HG03571 (cell line): ENCODE measurements at regions not wholly inside any gene's neighbourhood (a gene's known extent, or its start where the extent isn't known, plus 50 kb on each side); places are given as distances from the start of the nearest gene placed in this dataset.

Source experiments
- ATAC-seq: cut with Tn5 transposase; IDR thresholded peaks from one replicate; pipeline ENCODE4 v1.9.1; 2021; ENCODE audit not compliant: unreplicated experiment

- no peak for ATAC-seq
Observed at GRCh38 chr22:49642331-49642730, 185.3 kb downstream of the BRD1 start.

DNA sequence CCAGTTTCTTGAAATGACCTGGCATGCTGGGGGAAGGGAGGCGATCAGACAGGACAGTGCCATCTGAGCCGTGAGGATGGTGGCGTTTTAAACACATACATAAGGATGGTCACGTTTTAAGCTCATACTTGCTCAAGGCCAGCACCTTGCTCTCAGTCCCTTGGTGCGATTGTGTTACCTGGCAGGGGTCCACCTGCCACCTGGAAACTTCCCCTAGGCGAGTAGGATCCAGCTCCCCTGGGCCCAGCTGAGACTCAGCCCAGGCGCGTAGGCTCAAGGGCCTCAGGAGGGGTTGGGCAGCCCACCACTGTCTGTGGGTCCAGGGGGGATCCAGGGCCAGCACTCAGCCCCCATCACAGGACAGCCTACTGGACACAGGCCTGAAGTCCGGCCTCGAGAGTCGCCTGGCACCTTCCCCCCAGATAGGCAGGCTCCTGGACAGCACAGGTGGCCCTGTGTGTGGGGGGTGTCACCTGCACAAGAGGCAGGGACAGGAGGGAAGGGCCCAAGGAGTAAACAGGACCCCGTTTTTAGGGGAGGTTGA lies 185.8 kb downstream of the BRD1 start:
- no peak for ATAC-seq

DNA sequence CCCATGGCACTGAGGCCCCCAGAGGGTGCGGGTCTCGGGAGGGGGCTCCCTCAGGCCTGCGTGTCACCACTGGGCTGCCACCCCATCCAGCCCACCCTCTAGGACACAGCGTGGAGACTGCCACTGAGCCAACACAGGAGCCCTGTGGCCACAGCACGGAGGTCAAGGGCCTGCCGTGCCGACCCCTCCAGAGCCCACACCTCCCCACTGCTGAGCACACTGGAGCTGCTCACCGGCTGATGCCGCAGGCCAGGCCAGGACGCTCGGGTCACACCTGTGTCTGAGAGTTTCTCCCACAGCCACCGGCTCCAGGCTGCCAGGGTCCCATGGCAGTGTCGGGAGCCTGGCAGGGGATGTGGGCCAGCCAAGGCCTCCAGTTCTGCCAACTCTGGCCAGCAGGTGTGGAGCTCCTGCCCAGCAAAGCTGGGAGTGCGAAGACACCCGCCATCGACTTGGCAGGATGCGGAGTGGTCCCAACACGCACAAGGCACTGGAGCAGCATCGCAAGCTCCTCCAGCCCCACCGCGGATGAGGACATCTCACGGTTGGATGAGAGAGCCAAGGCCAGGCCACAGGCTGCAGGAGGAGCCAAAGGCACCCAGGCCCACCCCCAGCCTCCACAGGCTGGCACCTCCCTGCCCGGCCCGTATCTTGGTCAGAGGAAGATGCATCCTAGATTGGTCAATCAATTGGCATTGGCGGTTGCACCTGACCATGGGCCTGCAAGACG lies 187.1 kb downstream of the BRD1 start:
- no peak for ATAC-seq

DNA sequence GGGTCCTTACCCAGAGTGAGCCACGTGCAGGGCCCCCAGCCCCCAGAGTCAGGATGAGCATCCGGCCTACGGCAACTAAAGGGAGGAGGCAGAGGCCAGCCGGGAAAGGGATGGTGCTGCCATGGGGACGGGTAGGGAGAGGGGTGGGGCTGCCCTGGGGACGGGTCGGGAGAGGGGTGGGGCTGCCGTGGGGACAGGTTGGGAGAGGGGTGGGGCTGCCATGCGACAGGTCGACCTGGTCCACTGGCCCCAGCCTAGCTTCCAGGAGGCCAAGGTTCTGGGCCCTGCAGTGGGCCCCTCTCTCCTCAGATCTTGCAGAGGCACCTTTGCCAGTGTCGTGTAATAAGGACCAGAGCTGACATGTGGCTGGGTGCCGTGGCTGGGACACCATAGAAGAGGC lies 187.7 kb downstream of the BRD1 start:
- no peak for ATAC-seq

DNA sequence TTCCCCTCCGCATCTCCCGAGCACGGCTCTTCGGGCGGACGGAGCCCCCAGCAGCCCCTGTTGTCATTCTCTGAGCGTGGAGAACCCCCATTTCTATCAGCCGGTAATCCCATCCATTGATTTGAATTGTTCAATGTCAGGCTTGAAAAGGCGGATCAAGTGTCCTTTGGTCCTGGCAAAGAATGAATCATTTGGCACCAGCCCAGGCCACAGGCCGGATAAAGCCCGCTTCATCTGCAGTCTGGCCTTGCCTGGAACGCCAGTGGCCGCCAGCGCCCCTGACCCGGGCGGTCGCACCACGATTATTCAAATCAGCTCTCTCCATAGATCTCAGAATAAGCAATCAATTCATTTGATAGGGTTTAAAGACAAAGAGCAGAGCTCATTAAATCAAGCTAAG lies 188.9 kb downstream of the BRD1 start:
- ATAC-seq: no peak

- no peak for ATAC-seq
Observed at GRCh38 chr22:49638001-49638400, 189.7 kb downstream of the BRD1 start.

DNA sequence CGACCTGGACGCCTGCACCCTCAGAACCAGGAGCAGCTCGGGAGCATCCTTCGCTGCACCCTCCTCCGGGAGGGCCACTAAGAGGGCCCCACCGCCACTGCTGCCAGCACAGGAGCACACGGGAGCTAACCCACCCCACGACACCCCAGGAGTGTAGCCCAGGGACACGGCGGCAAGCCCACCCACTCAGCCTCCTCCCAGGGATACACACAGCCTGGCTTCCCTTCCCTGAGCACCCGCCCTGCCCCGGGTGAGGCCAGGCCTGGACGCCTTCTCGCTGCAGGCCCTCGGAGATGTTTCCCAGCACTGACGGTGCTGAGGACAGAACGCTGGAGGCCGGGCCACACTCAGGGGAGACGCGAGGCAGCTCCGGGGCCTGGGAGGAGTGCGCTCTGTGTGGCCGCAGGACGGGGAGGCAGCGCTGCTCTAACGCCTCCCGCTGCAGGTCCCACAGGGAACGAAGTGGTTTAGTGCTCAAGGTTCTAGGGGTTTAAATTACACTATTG lies 190.4 kb downstream of the BRD1 start:
- no peak for ATAC-seq

DNA sequence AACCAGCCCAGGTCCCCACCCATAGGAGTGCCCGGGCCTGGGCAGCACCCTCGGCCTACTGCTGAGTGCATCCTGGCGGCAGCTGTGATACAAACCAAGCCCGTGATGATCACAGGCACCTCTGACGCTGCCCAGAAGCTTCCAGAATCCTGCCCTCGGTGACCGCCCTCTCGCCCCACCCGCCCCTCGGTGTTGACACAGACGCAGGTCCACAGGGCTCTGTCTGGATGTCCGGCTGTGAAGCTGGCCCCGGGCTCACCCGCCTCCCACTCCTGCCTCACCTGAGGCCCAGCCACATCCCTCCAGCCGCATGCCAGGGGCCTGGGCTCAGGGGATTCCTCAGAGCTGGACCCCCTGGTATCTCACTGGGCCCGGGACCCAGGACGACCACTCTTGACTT lies 191.0 kb downstream of the BRD1 start:
- ATAC-seq: no peak

DNA sequence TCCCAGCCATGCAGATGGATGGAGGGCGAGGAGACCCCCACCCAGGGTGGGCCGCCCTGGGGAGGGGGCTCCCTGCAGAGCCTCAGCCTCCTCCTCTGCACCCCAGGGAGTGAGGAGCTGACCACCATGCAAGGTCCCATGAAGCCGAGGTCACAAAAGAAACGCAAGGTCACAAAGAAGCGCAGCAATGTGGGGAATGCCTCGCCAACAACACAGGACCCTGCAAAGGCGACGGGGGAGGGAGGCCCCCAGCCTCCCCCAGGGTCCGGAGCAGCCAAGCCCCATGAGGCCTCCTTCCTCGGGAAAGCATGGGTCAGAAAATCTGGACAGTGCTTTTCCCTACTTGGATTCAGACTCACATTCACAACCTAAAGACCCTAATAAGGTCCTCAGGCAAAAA lies 191.5 kb downstream of the BRD1 start:
- ATAC-seq: no peak

DNA sequence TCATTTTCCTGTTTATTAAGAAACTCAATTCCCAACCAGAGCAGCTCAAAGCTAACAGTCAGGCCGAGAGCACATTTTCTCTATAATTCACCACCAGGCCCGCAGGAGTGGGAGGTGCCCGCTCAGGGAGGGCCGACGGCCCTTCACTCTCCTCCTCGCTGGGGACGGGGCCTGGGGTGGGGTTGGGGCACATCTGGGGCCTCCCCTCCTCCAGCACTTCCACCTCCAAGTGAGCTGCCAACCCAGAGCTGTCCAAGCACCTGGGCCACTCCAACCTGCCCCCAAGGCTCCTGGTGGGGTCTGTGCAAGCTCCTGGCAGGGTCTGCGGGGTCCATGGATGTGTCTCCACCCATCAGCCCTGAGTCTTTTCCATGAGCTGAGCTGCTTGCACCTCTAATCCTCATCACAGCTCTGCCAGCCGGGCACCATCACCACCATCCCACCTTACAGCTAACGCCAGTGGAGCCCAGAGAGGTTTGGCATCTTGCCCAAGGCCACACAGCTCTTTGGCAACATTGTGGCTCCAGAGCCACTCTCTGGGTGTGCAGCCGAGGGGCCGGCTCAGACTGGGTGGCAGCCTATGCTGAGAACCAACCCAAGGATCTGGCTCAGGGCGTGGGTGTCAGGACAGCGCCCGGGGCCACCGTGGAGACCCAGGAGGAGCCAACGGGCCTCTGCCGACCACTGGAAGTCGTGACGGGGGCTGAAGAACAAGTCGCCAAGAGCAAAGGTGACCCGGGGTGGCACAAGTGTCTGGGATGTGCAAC lies 193.5 kb downstream of the BRD1 start:
- no peak for ATAC-seq

GRCh38 chr22:49633010-49633324 lies 194.7 kb downstream of the BRD1 start:
- no peak for ATAC-seq

DNA sequence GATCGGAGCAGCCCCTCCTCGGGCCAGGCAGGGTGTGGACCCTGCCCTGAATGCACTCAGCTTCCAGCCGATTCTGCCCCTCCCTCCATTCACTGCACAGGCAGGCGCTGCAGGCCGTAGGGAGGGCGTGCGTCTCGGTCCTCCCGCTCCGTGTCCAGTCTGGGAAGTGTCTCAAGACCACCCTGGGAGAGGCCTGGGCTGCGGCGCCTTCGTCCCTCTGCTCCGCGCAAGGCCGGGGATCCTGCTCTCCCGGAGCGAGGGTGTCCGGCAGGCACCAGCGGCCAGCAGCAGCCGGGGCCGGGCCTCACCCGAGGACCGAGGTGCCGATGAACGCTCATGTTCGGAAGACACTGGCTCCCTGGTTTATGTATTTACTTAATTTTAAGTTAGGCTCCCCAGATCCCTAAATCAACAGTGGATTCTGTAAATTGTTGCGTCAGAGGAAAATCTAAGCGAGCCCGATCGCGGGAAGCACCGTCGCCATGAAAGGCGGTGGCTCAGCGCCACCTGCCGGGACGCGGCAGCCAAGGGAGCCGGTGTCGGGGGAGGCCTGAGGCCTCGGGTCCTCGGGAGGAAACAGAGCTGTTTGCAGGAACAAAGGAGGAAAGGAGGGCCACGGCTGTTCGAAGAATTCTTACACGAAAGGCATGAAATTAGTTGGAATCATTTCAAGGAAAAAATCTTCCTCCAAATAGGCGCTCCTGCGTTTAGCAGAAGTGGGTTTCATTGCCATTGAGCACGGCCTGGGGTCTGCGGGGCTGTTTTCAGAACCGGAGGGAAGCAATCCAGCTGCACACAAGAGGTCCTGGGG lies 195.3 kb downstream of the BRD1 start:
- no peak for ATAC-seq

- ATAC-seq: no peak
Observed at GRCh38 chr22:49630448-49630946, 197.2 kb downstream of the BRD1 start.

GRCh38 chr22:49629586-49630447 lies 197.9 kb downstream of the BRD1 start:
- no peak for ATAC-seq

GRCh38 chr22:49629261-49629570 lies 198.5 kb downstream of the BRD1 start:
- ATAC-seq: no peak

DNA sequence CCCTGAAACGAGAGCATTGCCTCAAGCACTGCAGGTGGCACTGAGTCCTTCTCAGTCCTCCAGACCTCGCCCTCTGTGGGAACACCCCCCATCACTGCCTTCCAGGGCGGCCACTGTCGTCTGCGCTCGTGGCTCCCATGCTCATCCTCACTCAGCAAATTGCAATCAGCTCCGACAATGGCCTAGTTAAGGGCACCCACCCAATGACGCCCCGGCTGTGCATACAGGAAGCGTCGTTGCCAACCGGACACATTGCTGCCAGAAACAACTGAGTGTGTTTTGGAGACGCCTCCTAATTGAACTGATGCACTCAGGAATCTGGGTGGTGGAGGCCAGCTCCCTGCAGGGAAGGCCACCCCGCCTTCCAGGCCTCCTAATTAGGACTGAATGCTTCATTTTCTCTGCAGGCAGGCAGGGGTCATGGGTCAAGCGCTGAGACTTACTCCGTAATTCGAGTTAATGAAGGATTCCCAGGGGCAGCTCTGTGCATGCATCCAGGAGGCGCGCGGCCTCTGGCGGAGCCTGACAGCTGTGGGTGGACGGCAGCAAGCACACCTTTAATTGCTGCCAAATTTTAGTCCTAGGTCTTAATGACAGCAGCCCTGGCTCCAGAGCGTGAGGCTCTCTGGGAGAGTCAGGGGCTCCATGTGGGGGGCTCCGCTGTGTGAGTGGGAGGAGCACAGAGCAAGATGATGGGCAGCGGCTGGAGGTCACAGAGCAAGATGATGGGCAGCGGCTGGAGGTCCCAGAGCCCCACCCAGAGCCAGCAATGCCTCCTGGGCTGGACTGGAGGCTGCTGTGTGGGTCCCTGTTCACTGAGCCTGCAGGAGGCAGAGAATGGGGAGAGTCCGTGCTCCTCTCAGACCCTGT lies 199.0 kb downstream of the BRD1 start:
- ATAC-seq: no peak

DNA sequence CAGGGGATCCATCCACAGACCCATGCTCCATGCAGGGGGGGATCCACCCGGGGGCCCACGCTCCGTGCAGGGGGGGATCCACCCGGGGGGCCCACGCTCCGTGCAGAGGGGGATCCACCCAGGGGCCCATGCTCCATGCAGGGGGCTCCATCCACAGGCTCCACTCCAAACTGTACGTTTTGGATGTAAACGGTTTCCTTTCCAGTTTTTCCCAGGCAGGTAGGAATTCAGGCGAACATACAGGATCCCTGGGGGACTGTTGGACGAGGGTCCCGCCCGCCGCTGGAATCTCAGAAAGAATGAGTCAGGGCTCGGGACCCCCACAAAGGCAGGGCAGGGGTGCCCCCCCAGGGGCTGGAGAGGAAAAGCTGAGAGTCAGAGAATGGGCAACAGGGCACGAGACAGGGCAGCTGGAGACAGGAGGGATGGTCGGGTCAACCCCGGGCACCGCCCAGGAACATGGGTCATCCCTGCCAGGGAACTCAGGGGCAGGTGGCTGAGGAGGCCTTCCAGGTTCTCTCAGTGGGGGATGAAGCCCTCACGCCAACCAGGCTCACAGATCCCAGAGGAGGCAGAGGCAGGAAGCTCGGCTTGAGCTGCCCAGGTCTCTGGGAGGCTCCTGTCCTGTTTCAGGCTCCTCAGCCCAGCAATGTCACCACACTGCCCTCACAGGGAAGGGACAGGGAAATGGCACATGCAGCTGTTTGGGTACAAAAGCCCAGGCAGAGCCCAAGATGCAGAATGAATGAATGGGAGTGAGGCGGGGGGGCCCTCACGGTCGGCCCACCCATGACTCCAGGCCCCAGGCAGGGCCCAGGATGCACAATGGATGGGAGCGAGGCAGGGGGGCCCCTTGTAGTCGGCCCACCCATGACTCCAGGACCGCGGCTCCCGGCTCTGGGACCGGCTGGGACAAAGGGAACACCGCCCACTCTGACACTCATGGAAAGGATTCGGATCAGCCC lies 200.2 kb downstream of the BRD1 start:
- ATAC-seq: no peak
